ENCODE measurements at regions not wholly inside any gene's neighbourhood (a gene's known extent, or its start where the extent isn't known, plus 50 kb on each side); places are given as distances from the start of the nearest gene placed in this dataset.

DNA sequence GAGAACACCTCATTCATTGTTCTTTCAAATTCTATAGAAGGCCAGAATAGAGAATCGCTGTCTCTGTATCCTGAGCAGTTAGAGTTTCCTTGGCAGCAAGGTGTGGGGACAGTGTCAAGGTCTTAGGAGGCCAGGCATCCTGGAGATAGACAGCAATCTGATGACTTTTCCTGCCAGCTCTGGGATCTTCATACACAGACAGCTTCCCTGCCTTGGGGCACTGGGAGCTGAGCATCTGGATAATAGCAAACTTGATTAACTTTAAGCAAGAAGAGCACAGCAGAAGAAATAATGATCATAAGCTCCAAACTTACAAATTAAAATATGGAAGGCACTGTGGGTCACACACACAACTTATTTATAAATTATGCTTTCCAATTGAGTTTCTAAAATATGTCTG, 86.1 kb upstream of the STK32A start (continued):
- TF ChIP-seq, protein P1, sequence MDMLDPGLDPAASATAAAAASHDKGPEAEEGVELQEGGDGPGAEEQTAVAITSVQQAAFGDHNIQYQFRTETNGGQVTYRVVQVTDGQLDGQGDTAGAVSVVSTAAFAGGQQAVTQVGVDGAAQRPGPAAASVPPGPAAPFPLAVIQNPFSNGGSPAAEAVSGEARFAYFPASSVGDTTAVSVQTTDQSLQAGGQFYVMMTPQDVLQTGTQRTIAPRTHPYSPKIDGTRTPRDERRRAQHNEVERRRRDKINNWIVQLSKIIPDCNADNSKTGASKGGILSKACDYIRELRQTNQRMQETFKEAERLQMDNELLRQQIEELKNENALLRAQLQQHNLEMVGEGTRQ (IDR thresholded peaks at IDR 0.05): no peak
- no peak for TF ChIP-seq FOSB (CRISPR knock-in tag; IDR thresholded peaks at IDR 0.05)

- TF ChIP-seq PHF8 (IDR thresholded peaks at IDR 0.05; ENCODE audit: borderline replicate concordance, low read depth) (no peak), MYC (IDR thresholded peaks at IDR 0.05; ENCODE audit: borderline replicate concordance, low read length) (no peak), CBX8 (IDR thresholded peaks at IDR 0.05) (no peak), FOSB (CRISPR knock-in tag; IDR thresholded peaks at IDR 0.05) (no peak), RNF2 (IDR thresholded peaks at IDR 0.05; ENCODE audit: borderline replicate concordance, low read depth) (no peak), HMGXB4 (CRISPR knock-in tag; IDR thresholded peaks at IDR 0.05; ENCODE audit: borderline replicate concordance) (no peak), RARB (CRISPR knock-in tag; IDR thresholded peaks at IDR 0.05) (no peak), NR3C1 (IDR thresholded peaks at IDR 0.05) (no peak), EHF (CRISPR knock-in tag; IDR thresholded peaks at IDR 0.05) (no peak), EHMT2 (IDR thresholded peaks at IDR 0.05; ENCODE audit: low read depth) (no peak), EP300 (IDR thresholded peaks at IDR 0.05) (no peak), ESRRA (IDR thresholded peaks at IDR 0.05; ENCODE audit: borderline replicate concordance, low read length) (no peak)
- DNase-seq (ENCODE audit: low read depth in 1 of 2, low spot score in 1 of 2) (no peak), FAIRE-seq (no peak), ATAC-seq (no peak)
- Histone ChIP-seq H3K4me3 (no peak overlapping the region), H3K4me1 (no peaks in the 10 kb centered on the region), H3K9me3 (no peaks in the 10 kb centered on the region), H3K27ac (no peak overlapping the region), H3K4me2 (no peak overlapping the region)
- 0% methylated on average over 1 of the region's 1 CpG for WGBS (ENCODE audit: missing lambda C conversion rate)
- CTCF ChIA-PET: no interaction called here
- POLR2A ChIA-PET: no interaction called here
Observed at GRCh38 chr5:147152086-147152485, 82.7 kb upstream of the STK32A start.

- 5% methylated on average over 3 of the region's 3 CpGs for WGBS (ENCODE audit: missing lambda C conversion rate)
- TF ChIP-seq ZC3H11A (IDR thresholded peaks at IDR 0.05): no peak
- no peaks in the 10 kb centered on the region for H3K9me3 ChIP-seq
- DNase-seq (ENCODE audit: low read depth in 1 of 2, low spot score in 1 of 2): no peak
- ChIA-PET POLR2A (no interaction called here), CTCF (interaction anchor here (1.3 kb wide), 1 partner anchor 34 kb away, joined by 7 read pairs; no protein-coding TSS in a partner anchor)
- no peak for FAIRE-seq
- H3K4me3 ChIP-seq: no peak overlapping the region
- no peaks in the 10 kb centered on the region for H3K4me1 ChIP-seq
- ATAC-seq: no peak
- no peak overlapping the region for H3K4me2 ChIP-seq
- no peak overlapping the region for H3K27ac ChIP-seq
Observed at GRCh38 chr5:147154809-147155208, 80.0 kb upstream of the STK32A start.

- FAIRE-seq (no peak), ATAC-seq (no peak), DNase-seq (ENCODE audit: low read depth in 1 of 2, low spot score in 1 of 2) (no peak)
- H3K4me3 ChIP-seq: no peak overlapping the region
- ChIA-PET POLR2A (no interaction called here), CTCF (interaction anchor here (1.3 kb wide), 1 partner anchor 32 kb away, joined by 3 read pairs; no protein-coding TSS in a partner anchor)
- TF ChIP-seq MYC (IDR thresholded peaks at IDR 0.05; ENCODE audit: borderline replicate concordance, low read length): no peak
- no peak for TF ChIP-seq GATA3 (IDR thresholded peaks at IDR 0.05; ENCODE audit: borderline replicate concordance)
- no peak for TF ChIP-seq HOXA7 (CRISPR knock-in tag; IDR thresholded peaks at IDR 0.05)
- no peak for TF ChIP-seq NR3C1 (IDR thresholded peaks at IDR 0.05)
- TF ChIP-seq POLR2A (IDR thresholded peaks at IDR 0.05; ENCODE audit: low read length): no peak
- TF ChIP-seq FOXS1 (CRISPR knock-in tag; IDR thresholded peaks at IDR 0.05): no peak
- H3K27ac ChIP-seq: no peak overlapping the region
- no peaks in the 10 kb centered on the region for H3K4me1 ChIP-seq
- no peaks in the 10 kb centered on the region for H3K9me3 ChIP-seq
- WGBS (ENCODE audit: missing lambda C conversion rate): 4% methylated on average over 5 of the region's 5 CpGs
- no peak overlapping the region for H3K4me2 ChIP-seq
Observed at GRCh38 chr5:147156012-147156411, 78.8 kb upstream of the STK32A start.
